CD8-positive, alpha-beta memory T cell (primary cell): ENCODE measurements at regions not wholly inside any gene's neighbourhood (a gene's known extent, or its start where the extent isn't known, plus 50 kb on each side); places are given as distances from the start of the nearest gene placed in this dataset.
"Not testable (repeated sequence)": the region's sequence is repeated elsewhere in the genome, so short reads cannot be mapped to it uniquely, and the experiment has no call there.

Experiments
- CTCF ChIA-PET: fragments of 350-600 bp; sonication (Branson Sonifier 250); formaldehyde crosslinking; loops from one replicate; lab custom pipeline; 2021; ENCODE audit warnings: antibody characterized with exemption; lab: Charles Lee
- POLR2A ChIA-PET: fragments of 350-600 bp; sonication (Branson Sonifier 250); formaldehyde crosslinking; loops from one replicate; lab custom pipeline; 2021; ENCODE audit warnings: antibody characterized with exemption; lab: Charles Lee
- DNase-seq, 5 donors: peaks; one replicate each; pipeline versions ENCODE4 v3.0.0 to v3.0.0-alpha.2; 2020 to 2022; ENCODE audit warnings: mixed read lengths in 1 of 5
- H3K27ac ChIP-seq: one replicate; pipeline ENCODE4 v1.7.0; 2013; ENCODE audit warnings: low read depth, mild to moderate bottlenecking, low read length, moderate library complexity
- H3K27me3 ChIP-seq: 2 replicates; pipeline ENCODE4 v1.7.0; 2013; ENCODE audit warnings: low read length, mild to moderate bottlenecking; ENCODE audit not compliant: insufficient read depth, poor library complexity, severe bottlenecking
- H3K36me3 ChIP-seq: 2 replicates; pipeline ENCODE4 v1.7.0; 2013; ENCODE audit warnings: mild to moderate bottlenecking, low read length, moderate library complexity; ENCODE audit not compliant: insufficient read depth
- H3K4me1 ChIP-seq: 2 replicates; pipeline ENCODE4 v1.7.0; 2013; ENCODE audit warnings: mild to moderate bottlenecking, low read length, moderate library complexity; ENCODE audit not compliant: insufficient read depth
- H3K4me3 ChIP-seq: 2 replicates; pipeline ENCODE4 v1.7.0; 2013; ENCODE audit warnings: mild to moderate bottlenecking, low read length
- H3K9me3 ChIP-seq: 2 replicates; pipeline ENCODE4 v1.7.0; 2013; ENCODE audit warnings: mild to moderate bottlenecking, low read length
- H3K27ac Mint-ChIP-seq, 8 donors: one replicate each; pipeline ENCODE4 v1.8.0; 2020 to 2021; ENCODE audit warnings: mixed read lengths in 8 of 8, mild to moderate bottlenecking in 6 of 8, inconsistent platforms in 3 of 8, moderate library complexity in 3 of 8
- H3K27me3 Mint-ChIP-seq, 2 donors: one replicate each; pipeline ENCODE4 v1.8.0; 2020 to 2021; ENCODE audit warnings: mixed read lengths in 2 of 2, mild to moderate bottlenecking in 1 of 2, moderate library complexity in 1 of 2
- H3K36me3 Mint-ChIP-seq, 3 donors: one replicate each; pipeline ENCODE4 v1.8.0; 2020 to 2021; ENCODE audit warnings: mixed read lengths in 3 of 3, inconsistent platforms in 1 of 3, mild to moderate bottlenecking in 1 of 3
- H3K4me1 Mint-ChIP-seq, 3 donors: one replicate each; pipeline ENCODE4 v1.8.0; 2020 to 2021; ENCODE audit warnings: mixed read lengths in 3 of 3, inconsistent platforms in 1 of 3, mild to moderate bottlenecking in 1 of 3
- H3K4me3 Mint-ChIP-seq, 7 donors: one replicate each; pipeline ENCODE4 v1.8.0; 2020 to 2021; ENCODE audit warnings: mixed read lengths in 7 of 7, mild to moderate bottlenecking in 6 of 7, moderate library complexity in 4 of 7, inconsistent platforms in 2 of 7
- H3K9me3 Mint-ChIP-seq, 5 donors: one replicate each; pipeline ENCODE4 v1.8.0; 2020 to 2022; ENCODE audit warnings: mixed read lengths in 5 of 5, mild to moderate bottlenecking in 3 of 5, moderate library complexity in 2 of 5, inconsistent platforms in 1 of 5

- Mint-ChIP-seq H3K4me3 (no peak overlapping the region), H3K27ac (no peak overlapping the region), H3K4me1 (no peaks in the 10 kb centered on the region), H3K36me3 (no peaks in the 10 kb centered on the region), H3K9me3 (peaks cover 0 to 6% (median 0%) of the 10 kb centered on the region in 5 donors), H3K27me3 (peaks cover 3 to 28% of the 10 kb centered on the region in 2 donors)
- DNase-seq: no peak
- Histone ChIP-seq H3K27ac (no peak overlapping the region), H3K27me3 (no peaks in the 10 kb centered on the region), H3K36me3 (no peaks in the 10 kb centered on the region), H3K9me3 (no peaks in the 10 kb centered on the region), H3K4me3 (no peak overlapping the region), H3K4me1 (no peaks in the 10 kb centered on the region)
- CTCF ChIA-PET: no interaction called here
- POLR2A ChIA-PET: no interaction called here
These were observed 143.0 kb upstream of the ARHGAP20 start for GRCh38 chr11:110855191-110855590.

- DNase-seq: no peak
- no peak overlapping the region for H3K4me3 ChIP-seq
- H3K27me3 ChIP-seq: no peaks in the 10 kb centered on the region
- no peaks in the 10 kb centered on the region for H3K4me1 ChIP-seq
- Mint-ChIP-seq H3K27ac (no peak overlapping the region), H3K27me3 (peaks cover 5 to 28% of the 10 kb centered on the region in 2 donors), H3K4me3 (no peak overlapping the region), H3K4me1 (no peaks in the 10 kb centered on the region), H3K36me3 (no peaks in the 10 kb centered on the region), H3K9me3 (peaks cover 0 to 6% (median 0%) of the 10 kb centered on the region in 5 donors)
- CTCF ChIA-PET: no interaction called here
- no peak overlapping the region for H3K27ac ChIP-seq
- POLR2A ChIA-PET: no interaction called here
- H3K9me3 ChIP-seq: no peaks in the 10 kb centered on the region
- no peaks in the 10 kb centered on the region for H3K36me3 ChIP-seq
These were observed 140.8 kb upstream of the ARHGAP20 start for GRCh38 chr11:110852921-110853490.

GRCh38 chr11:110850846-110851245 is 138.6 kb upstream of the ARHGAP20 start:
- Histone ChIP-seq H3K27ac (no peak overlapping the region), H3K4me1 (no peaks in the 10 kb centered on the region), H3K4me3 (no peak overlapping the region), H3K27me3 (no peaks in the 10 kb centered on the region), H3K36me3 (no peaks in the 10 kb centered on the region), H3K9me3 (no peaks in the 10 kb centered on the region)
- no peak overlapping the region for H3K27ac Mint-ChIP-seq
- H3K27me3 Mint-ChIP-seq: peaks cover 3 to 23% of the 10 kb centered on the region in 2 donors
- POLR2A ChIA-PET: no interaction called here
- no peak for DNase-seq
- no peaks in the 10 kb centered on the region for H3K36me3 Mint-ChIP-seq
- CTCF ChIA-PET: no interaction called here
- H3K9me3 Mint-ChIP-seq: no peaks in the 10 kb centered on the region
- H3K4me3 Mint-ChIP-seq: no peak overlapping the region
- no peaks in the 10 kb centered on the region for H3K4me1 Mint-ChIP-seq

GRCh38 chr11:110843053-110843452 is 130.8 kb upstream of the ARHGAP20 start:
- H3K27me3 ChIP-seq, DNase-seq, H3K4me1 ChIP-seq, H3K9me3 Mint-ChIP-seq, H3K9me3 ChIP-seq, H3K4me3 Mint-ChIP-seq, POLR2A ChIA-PET, H3K27me3 Mint-ChIP-seq, H3K36me3 ChIP-seq, CTCF ChIA-PET, H3K36me3 Mint-ChIP-seq, H3K27ac ChIP-seq, H3K27ac Mint-ChIP-seq, H3K4me3 ChIP-seq, H3K4me1 Mint-ChIP-seq: not testable (repeated sequence)

- H3K27ac ChIP-seq: no peak overlapping the region
- no peak overlapping the region for H3K4me3 ChIP-seq
- no peaks in the 10 kb centered on the region for H3K4me1 Mint-ChIP-seq
- H3K4me1 ChIP-seq: no peaks in the 10 kb centered on the region
- H3K27ac Mint-ChIP-seq: no peak overlapping the region
- no peaks in the 10 kb centered on the region for H3K36me3 ChIP-seq
- no peak for DNase-seq
- H3K36me3 Mint-ChIP-seq: peaks cover 0 to under 1% (median 0%) of the 10 kb centered on the region in 3 donors
- H3K9me3 ChIP-seq: no peaks in the 10 kb centered on the region
- CTCF ChIA-PET: no interaction called here
- no peak overlapping the region for H3K4me3 Mint-ChIP-seq
- H3K9me3 Mint-ChIP-seq: peaks cover 0 to 6% (median 2%) of the 10 kb centered on the region in 5 donors
- H3K27me3 Mint-ChIP-seq: peaks cover 0 to 1% of the 10 kb centered on the region in 2 donors
- POLR2A ChIA-PET: no interaction called here
- H3K27me3 ChIP-seq: no peaks in the 10 kb centered on the region
These were observed 126.6 kb upstream of the ARHGAP20 start for GRCh38 chr11:110838808-110839207.

- Mint-ChIP-seq H3K27me3 (peaks cover under 1 to 1% of the 10 kb centered on the region in 2 donors), H3K9me3 (peaks cover 0 to 3% (median 0%) of the 10 kb centered on the region in 5 donors), H3K27ac (no peak overlapping the region), H3K4me3 (no peak overlapping the region), H3K4me1 (no peaks in the 10 kb centered on the region), H3K36me3 (no peaks in the 10 kb centered on the region)
- DNase-seq: no peak
- Histone ChIP-seq H3K9me3 (no peaks in the 10 kb centered on the region), H3K27ac (no peak overlapping the region), H3K4me3 (no peak overlapping the region), H3K4me1 (no peaks in the 10 kb centered on the region), H3K36me3 (no peaks in the 10 kb centered on the region), H3K27me3 (no peaks in the 10 kb centered on the region)
- POLR2A ChIA-PET: no interaction called here
- CTCF ChIA-PET: interaction anchor here (0.7 kb wide), 1 partner anchor 9 kb away, joined by 3 read pairs; no protein-coding TSS in a partner anchor
These were observed 125.4 kb upstream of the ARHGAP20 start for GRCh38 chr11:110837603-110838002.

GRCh38 chr11:110835106-110835505 is 122.9 kb upstream of the ARHGAP20 start:
- Mint-ChIP-seq H3K27ac (no peak overlapping the region), H3K4me3 (no peak overlapping the region), H3K36me3 (no peaks in the 10 kb centered on the region), H3K27me3 (peaks cover 3% of the 10 kb centered on the region in 2 donors), H3K4me1 (no peaks in the 10 kb centered on the region), H3K9me3 (no peaks in the 10 kb centered on the region)
- ChIA-PET POLR2A (no interaction called here), CTCF (no interaction called here)
- Histone ChIP-seq H3K4me3 (no peak overlapping the region), H3K9me3 (no peaks in the 10 kb centered on the region), H3K27me3 (no peaks in the 10 kb centered on the region), H3K36me3 (no peaks in the 10 kb centered on the region), H3K4me1 (no peaks in the 10 kb centered on the region), H3K27ac (no peak overlapping the region)
- no peak for DNase-seq

- ChIA-PET CTCF (no interaction called here), POLR2A (no interaction called here)
- no peak for DNase-seq
- no peaks in the 10 kb centered on the region for H3K9me3 ChIP-seq
- no peak overlapping the region for H3K4me3 ChIP-seq
- no peak overlapping the region for H3K4me3 Mint-ChIP-seq
- no peak overlapping the region for H3K27ac Mint-ChIP-seq
- H3K36me3 ChIP-seq: no peaks in the 10 kb centered on the region
- H3K27me3 Mint-ChIP-seq: peaks cover 3% of the 10 kb centered on the region in 2 donors
- H3K4me1 ChIP-seq: no peaks in the 10 kb centered on the region
- H3K36me3 Mint-ChIP-seq: no peaks in the 10 kb centered on the region
- no peaks in the 10 kb centered on the region for H3K4me1 Mint-ChIP-seq
- H3K9me3 Mint-ChIP-seq: no peaks in the 10 kb centered on the region
- no peak overlapping the region for H3K27ac ChIP-seq
- no peaks in the 10 kb centered on the region for H3K27me3 ChIP-seq
These were observed 120.8 kb upstream of the ARHGAP20 start for GRCh38 chr11:110833033-110833484.
